H9 (cell line): ENCODE measurements at regions not wholly inside any gene's neighbourhood (a gene's known extent, or its start where the extent isn't known, plus 50 kb on each side); places are given as distances from the start of the nearest gene placed in this dataset.

Experiments
- DNase-seq: peaks from one replicate; pipeline ENCODE4 v3.0.0-alpha.2; 2017
- H2AFZ ChIP-seq: one replicate; pipeline ENCODE4 v1.6.1; 2013; ENCODE audit warnings: mild to moderate bottlenecking, low read length, control low read depth, moderate library complexity
- H2AK5ac ChIP-seq: 2 replicates; pipeline ENCODE4 v1.6.1; 2013; ENCODE audit warnings: low read length, control low read depth, mixed read lengths; ENCODE audit not compliant: insufficient read length
- H2BK120ac ChIP-seq: one replicate; pipeline ENCODE4 v1.6.1; 2013; ENCODE audit warnings: low read depth, mild to moderate bottlenecking, low read length, control low read depth, inconsistent platforms; ENCODE audit not compliant: poor library complexity, severe bottlenecking
- H2BK12ac ChIP-seq: 2 replicates; pipeline ENCODE4 v1.6.1; 2013; ENCODE audit warnings: low read length, control low read depth, mixed read lengths, low read depth; ENCODE audit not compliant: insufficient read length
- H2BK15ac ChIP-seq: 2 replicates; pipeline ENCODE4 v1.6.1; 2013; ENCODE audit warnings: low read depth, low read length, control low read depth
- H2BK20ac ChIP-seq: one replicate; pipeline ENCODE4 v1.6.1; 2013; ENCODE audit warnings: low read depth, mild to moderate bottlenecking, low read length, control low read depth, inconsistent platforms; ENCODE audit not compliant: poor library complexity, severe bottlenecking
- H2BK5ac ChIP-seq: 2 replicates; pipeline ENCODE4 v1.6.1; 2013; ENCODE audit warnings: low read length, control low read depth, mixed read lengths; ENCODE audit not compliant: insufficient read length
- H3K14ac ChIP-seq: 2 replicates; pipeline ENCODE4 v1.6.1; 2013; ENCODE audit warnings: low read length, control low read depth; ENCODE audit not compliant: insufficient read depth
- H3K18ac ChIP-seq: 2 replicates; pipeline ENCODE4 v1.6.1; 2013; ENCODE audit warnings: low read depth, mild to moderate bottlenecking, mixed read lengths, low read length, control low read depth; ENCODE audit not compliant: insufficient read length
- H3K23ac ChIP-seq: 2 replicates; pipeline ENCODE4 v1.6.1; 2013; ENCODE audit warnings: low read length, control low read depth, mixed read lengths, low read depth; ENCODE audit not compliant: insufficient read length
- H3K23me2 ChIP-seq: 2 replicates; pipeline ENCODE4 v1.6.1; 2013; ENCODE audit warnings: low read depth, mild to moderate bottlenecking, mixed read lengths, low read length, control low read depth; ENCODE audit not compliant: insufficient read length, poor library complexity, severe bottlenecking
- H3K27ac ChIP-seq: 2 replicates; pipeline ENCODE4 v1.5.1; 2013; ENCODE audit warnings: low read length, control low read depth, mixed read lengths, low read depth; ENCODE audit not compliant: insufficient read length
- H3K27me3 ChIP-seq: 2 replicates; pipeline ENCODE4 v1.6.1; 2013; ENCODE audit warnings: low read length, control low read depth, inconsistent platforms; ENCODE audit not compliant: insufficient read depth
- H3K4ac ChIP-seq: 2 replicates; pipeline ENCODE4 v1.6.1; 2013; ENCODE audit warnings: low read depth, mild to moderate bottlenecking, control low read depth, inconsistent platforms, low read length, moderate library complexity
- H3K4me1 ChIP-seq: 2 replicates; pipeline ENCODE4 v1.6.1; 2013; ENCODE audit warnings: low read length, control low read depth, inconsistent platforms; ENCODE audit not compliant: insufficient read depth
- H3K4me2 ChIP-seq: 2 replicates; pipeline ENCODE4 v1.6.1; 2013; ENCODE audit warnings: low read length, control low read depth, mixed read lengths; ENCODE audit not compliant: insufficient read length, insufficient read depth
- H3K56ac ChIP-seq: 2 replicates; pipeline ENCODE4 v1.6.1; 2013; ENCODE audit warnings: low read depth, mild to moderate bottlenecking, mixed read lengths, low read length, control low read depth; ENCODE audit not compliant: insufficient read length
- H3K79me1 ChIP-seq: 2 replicates; pipeline ENCODE4 v1.6.1; 2013; ENCODE audit warnings: low read depth, mild to moderate bottlenecking, moderate library complexity, low read length, control low read depth, inconsistent platforms; ENCODE audit not compliant: insufficient read depth, poor library complexity, severe bottlenecking
- H3K79me2 ChIP-seq: 2 replicates; pipeline ENCODE4 v1.6.1; 2013; ENCODE audit warnings: low read length, control low read depth, inconsistent platforms; ENCODE audit not compliant: insufficient read depth
- H3K9ac ChIP-seq: 2 replicates; pipeline ENCODE4 v1.6.1; 2013; ENCODE audit warnings: low read length, control low read depth, mixed read lengths; ENCODE audit not compliant: insufficient read length; ENCODE audit errors: extremely low read depth
- H3K9me3 ChIP-seq: one replicate; pipeline ENCODE4 v1.6.1; 2013; ENCODE audit warnings: low read depth, low read length, inconsistent platforms; ENCODE audit not compliant: control insufficient read depth
- H3T11ph ChIP-seq: one replicate; pipeline ENCODE4 v1.6.1; 2013; ENCODE audit warnings: mild to moderate bottlenecking, low read length, control low read depth, inconsistent platforms
- H4K20me1 ChIP-seq: one replicate; pipeline ENCODE4 v1.6.1; 2013; ENCODE audit not compliant: control insufficient read depth, insufficient read length, insufficient read depth
- H4K5ac ChIP-seq: 2 replicates; pipeline ENCODE4 v1.6.1; 2013; ENCODE audit warnings: low read depth, mild to moderate bottlenecking, mixed read lengths, low read length, control low read depth; ENCODE audit not compliant: insufficient read length
- H4K8ac ChIP-seq: replicated peaks from 2 replicates; pipeline ENCODE4 v1.6.1; 2013; ENCODE audit warnings: low read length, control low read depth, mixed read lengths, low read depth; ENCODE audit not compliant: insufficient read length
- H4K91ac ChIP-seq: 2 replicates; pipeline ENCODE4 v1.6.1; 2013; ENCODE audit warnings: low read depth, mild to moderate bottlenecking, moderate library complexity, mixed read lengths, low read length, control low read depth; ENCODE audit not compliant: insufficient read length
- H3K27ac Mint-ChIP-seq, 3 experiments: 2 replicates in 2 of 3; 3 replicates in 1 of 3; pipeline ENCODE4 v1.8.0; 2020 to 2021; ENCODE audit warnings: mixed read lengths in 3 of 3, mild to moderate bottlenecking in 1 of 3, moderate library complexity in 1 of 3
- H3K27me3 Mint-ChIP-seq: 2 replicates; pipeline ENCODE4 v1.8.0; 2021; ENCODE audit warnings: low read depth, mild to moderate bottlenecking, moderate library complexity, mixed read lengths
- H3K36me3 Mint-ChIP-seq, 3 experiments: 2 replicates in 2 of 3; 3 replicates in 1 of 3; pipeline ENCODE4 v1.8.0; 2020 to 2021; ENCODE audit warnings: low read depth in 3 of 3, mixed read lengths in 3 of 3; ENCODE audit not compliant: insufficient read depth in 1 of 3
- H3K4me1 Mint-ChIP-seq, 2 experiments: 2 replicates each; pipeline ENCODE4 v1.8.0; 2020; ENCODE audit warnings: mixed read lengths in 2 of 2
- H3K4me3 Mint-ChIP-seq, 2 experiments: 2 replicates in 1 of 2; 3 replicates in 1 of 2; pipeline ENCODE4 v1.8.0; 2020 to 2021; ENCODE audit warnings: mild to moderate bottlenecking in 2 of 2, mixed read lengths in 2 of 2, moderate library complexity in 1 of 2
- H3K9me3 Mint-ChIP-seq, 2 experiments: 2 replicates in 1 of 2; 3 replicates in 1 of 2; pipeline ENCODE4 v1.8.0; 2020; ENCODE audit warnings: mild to moderate bottlenecking in 2 of 2, mixed read lengths in 2 of 2, moderate library complexity in 1 of 2
- CTCF ChIP-seq: fragments of 200-600 bp; sonication (generic); conservative IDR thresholded peaks from 3 replicates; pipeline ENCODE4 v1.8.0; 2021; ENCODE audit warnings: antibody characterized with exemption, mild to moderate bottlenecking
- WGBS: extraction: QIAGEN DNeasy Blood & Tissue Kit; methylation state at CpG from one replicate; pipeline ENCODE4 v1.1.7; 2013; ENCODE audit warnings: missing lambda C conversion rate, low lambda C conversion rate, mixed read lengths; ENCODE audit not compliant: insufficient read length; ENCODE audit errors: extremely low coverage; 5-methylcytosine and 5-hydroxymethylcytosine counted together

GRCh38 chr3:82085356-82085755 lies 323.9 kb upstream of the GBE1 start:
- Mint-ChIP-seq H3K36me3 (no peaks in the 10 kb centered on the region), H3K27ac (peak overlapping the region in 2 of 3 experiments; percentile 71 to 80; a peak in 4 of 7 replicates), H3K9me3 (no peaks in the 10 kb centered on the region), H3K4me3 (peak overlapping the region in 1 of 2 experiments; percentile 3; a peak in 2 of 5 replicates), H3K27me3 (no peaks in the 10 kb centered on the region), H3K4me1 (peaks cover 49 to 51% of the 10 kb centered on the region in 2 experiments)
- no peak for DNase-seq
- no peak overlapping the region for H3K56ac ChIP-seq
- H3K23me2 ChIP-seq = no peaks in the 10 kb centered on the region
- H4K20me1 ChIP-seq = no peaks in the 10 kb centered on the region
- no peak overlapping the region for H2AFZ ChIP-seq
- no peak for TF ChIP-seq CTCF
- no peak overlapping the region for H3T11ph ChIP-seq
- no peak overlapping the region for H4K5ac ChIP-seq
- H3K27ac ChIP-seq = no peak overlapping the region
- no peaks in the 10 kb centered on the region for H3K27me3 ChIP-seq
- H3K79me2 ChIP-seq = no peaks in the 10 kb centered on the region
- H2BK15ac ChIP-seq = no peak overlapping the region
- no CpG with 5 or more reads among the region's 3 CpGs for WGBS
- H4K8ac ChIP-seq = no peak overlapping the region
- no peak overlapping the region for H3K14ac ChIP-seq
- no peak overlapping the region for H3K9ac ChIP-seq
- H3K23ac ChIP-seq = no peak overlapping the region
- no peak overlapping the region for H2BK5ac ChIP-seq
- no peak overlapping the region for H3K4ac ChIP-seq
- H4K91ac ChIP-seq = no peak overlapping the region
- peaks cover 5% of the 10 kb centered on the region; the same call in 1 of the 2 replicates for H3K4me1 ChIP-seq
- H2BK12ac ChIP-seq = no peak overlapping the region
- H2BK120ac ChIP-seq = no peak overlapping the region
- H3K18ac ChIP-seq = no peak overlapping the region
- no peaks in the 10 kb centered on the region for H3K9me3 ChIP-seq
- peak overlapping the region; percentile 21 for H3K4me2 ChIP-seq
- no peaks in the 10 kb centered on the region for H3K79me1 ChIP-seq
- no peak overlapping the region for H2BK20ac ChIP-seq
- no peak overlapping the region for H2AK5ac ChIP-seq
